ENCODE measurements at regions not wholly inside any gene's neighbourhood (a gene's known extent, or its start where the extent isn't known, plus 50 kb on each side); places are given as distances from the start of the nearest gene placed in this dataset.

GRCh38 chr14:86722612-86723253, 1192.8 kb downstream of the FLRT2 start:
- no peak for DNase-seq (ENCODE audit: low read depth)

- no peak for DNase-seq (ENCODE audit: low read depth)
Observed at GRCh38 chr14:86714575-86714974, 1184.6 kb downstream of the FLRT2 start.

GRCh38 chr14:86714153-86714552, 1184.2 kb downstream of the FLRT2 start:
- no peak for DNase-seq (ENCODE audit: low read depth)

GRCh38 chr14:86712727-86713126, 1182.8 kb downstream of the FLRT2 start:
- no peak for DNase-seq (ENCODE audit: low read depth)

GRCh38 chr14:86712176-86712575, 1182.2 kb downstream of the FLRT2 start:
- no peak for DNase-seq (ENCODE audit: low read depth)

GRCh38 chr14:86708846-86709339, 1178.9 kb downstream of the FLRT2 start:
- DNase-seq (ENCODE audit: low read depth) = no peak

- DNase-seq (ENCODE audit: low read depth) = no peak
Observed at GRCh38 chr14:86707071-86707470, 1177.1 kb downstream of the FLRT2 start.

- no peak for DNase-seq (ENCODE audit: low read depth)
Observed at GRCh38 chr14:86683561-86683960, 1153.6 kb downstream of the FLRT2 start.

GRCh38 chr14:86675059-86675458, 1145.1 kb downstream of the FLRT2 start:
- no peak for DNase-seq (ENCODE audit: low read depth)

GRCh38 chr14:86673523-86673969, 1143.6 kb downstream of the FLRT2 start:
- no peak for DNase-seq (ENCODE audit: low read depth)

GRCh38 chr14:86672080-86672479, 1142.1 kb downstream of the FLRT2 start:
- DNase-seq (ENCODE audit: low read depth) = no peak

GRCh38 chr14:86665975-86666374, 1136.0 kb downstream of the FLRT2 start:
- DNase-seq (ENCODE audit: low read depth) = no peak

GRCh38 chr14:86662334-86662733, 1132.4 kb downstream of the FLRT2 start:
- no peak for DNase-seq (ENCODE audit: low read depth)

GRCh38 chr14:86654558-86655184, 1124.7 kb downstream of the FLRT2 start:
- no peak for DNase-seq (ENCODE audit: low read depth)

GRCh38 chr14:86652526-86652925, 1122.6 kb downstream of the FLRT2 start:
- no peak for DNase-seq (ENCODE audit: low read depth)

- no peak for DNase-seq (ENCODE audit: low read depth)
Observed at GRCh38 chr14:86646696-86647690, 1117.0 kb downstream of the FLRT2 start.

GRCh38 chr14:86646125-86646524, 1116.2 kb downstream of the FLRT2 start:
- no peak for DNase-seq (ENCODE audit: low read depth)

- no peak for DNase-seq (ENCODE audit: low read depth)
Observed at GRCh38 chr14:86641310-86641709, 1111.4 kb downstream of the FLRT2 start.

- DNase-seq (ENCODE audit: low read depth) = no peak
Observed at GRCh38 chr14:86640288-86640687, 1110.3 kb downstream of the FLRT2 start.

GRCh38 chr14:86639666-86640065, 1109.7 kb downstream of the FLRT2 start:
- no peak for DNase-seq (ENCODE audit: low read depth)

- no peak for DNase-seq (ENCODE audit: low read depth)
Observed at GRCh38 chr14:86639146-86639545, 1109.2 kb downstream of the FLRT2 start.

- DNase-seq (ENCODE audit: low read depth) = no peak
Observed at GRCh38 chr14:86627080-86627479, 1097.1 kb downstream of the FLRT2 start.

Data from T follicular helper cell (primary cell).